GM21786 (cell line): ENCODE measurements at regions not wholly inside any gene's neighbourhood (a gene's known extent, or its start where the extent isn't known, plus 50 kb on each side); places are given as distances from the start of the nearest gene placed in this dataset.

ENCODE experiments used
- ATAC-seq: cut with Tn5 transposase; IDR thresholded peaks from one replicate; pipeline ENCODE4 v1.9.1; 2021; ENCODE audit not compliant: unreplicated experiment

GRCh38 chr13:111513766-111514609, 193.5 kb downstream of the TEX29 start:
- no peak for ATAC-seq

- ATAC-seq, result no peak
Measured at GRCh38 chr13:111514610-111515306, 194.3 kb downstream of the TEX29 start.

GRCh38 chr13:111515307-111515617, 194.8 kb downstream of the TEX29 start:
- no peak for ATAC-seq

GRCh38 chr13:111515635-111516034, 195.2 kb downstream of the TEX29 start:
- no peak for ATAC-seq

GRCh38 chr13:111516712-111517640, 196.5 kb downstream of the TEX29 start:
- no peak for ATAC-seq

GRCh38 chr13:111517641-111518010, 197.2 kb downstream of the TEX29 start:
- ATAC-seq, result no peak

- ATAC-seq, result no peak
Measured at GRCh38 chr13:111518161-111518792, 197.8 kb downstream of the TEX29 start.

- ATAC-seq, result no peak
Measured at GRCh38 chr13:111519041-111519440, 198.6 kb downstream of the TEX29 start.

- no peak for ATAC-seq
Measured at GRCh38 chr13:111519490-111520170, 199.2 kb downstream of the TEX29 start.

GRCh38 chr13:111521030-111521429, 200.6 kb downstream of the TEX29 start:
- no peak for ATAC-seq

- ATAC-seq, result no peak
Measured at GRCh38 chr13:111521691-111522229, 201.3 kb downstream of the TEX29 start.

- ATAC-seq, result no peak
Measured at GRCh38 chr13:111525320-111526118, 205.1 kb downstream of the TEX29 start.

GRCh38 chr13:111526922-111527321, 206.5 kb downstream of the TEX29 start:
- no peak for ATAC-seq

- ATAC-seq, result no peak
Measured at GRCh38 chr13:111527614-111528229, 207.3 kb downstream of the TEX29 start.

- ATAC-seq, result no peak
Measured at GRCh38 chr13:111528513-111528912, 208.1 kb downstream of the TEX29 start.

GRCh38 chr13:111530137-111530870, 209.9 kb downstream of the TEX29 start:
- ATAC-seq, result no peak

GRCh38 chr13:111531505-111531904, 211.1 kb downstream of the TEX29 start:
- ATAC-seq, result no peak

GRCh38 chr13:111532111-111532510, 211.7 kb downstream of the TEX29 start:
- ATAC-seq, result no peak
